Neural crest cell (in vitro differentiated cells): ENCODE measurements at regions not wholly inside any gene's neighbourhood (a gene's known extent, or its start where the extent isn't known, plus 50 kb on each side); places are given as distances from the start of the nearest gene placed in this dataset.

Experiments
- DNase-seq: peaks from one replicate; pipeline ENCODE4 v3.0.0; 2021; ENCODE audit warnings: low read depth, mixed read lengths, low spot score
- H3K27ac Mint-ChIP-seq: one replicate; pipeline ENCODE4 v1.8.0; 2021; ENCODE audit warnings: mild to moderate bottlenecking, mixed read lengths; ENCODE audit not compliant: unreplicated experiment
- H3K27me3 Mint-ChIP-seq: 2 replicates; pipeline ENCODE4 v1.8.0; 2021; ENCODE audit warnings: low read depth, mild to moderate bottlenecking, mixed read lengths
- H3K36me3 Mint-ChIP-seq: 2 replicates; pipeline ENCODE4 v1.8.0; 2021; ENCODE audit warnings: low read depth, mild to moderate bottlenecking, mixed read lengths
- H3K4me1 Mint-ChIP-seq: 2 replicates; pipeline ENCODE4 v1.8.0; 2021; ENCODE audit warnings: mixed read lengths
- H3K4me3 Mint-ChIP-seq: one replicate; pipeline ENCODE4 v1.8.0; 2021; ENCODE audit warnings: mild to moderate bottlenecking, mixed read lengths
- H3K9me3 Mint-ChIP-seq: 2 replicates; pipeline ENCODE4 v1.8.0; 2021; ENCODE audit warnings: mixed read lengths
- CTCF ChIP-seq: fragments of 200-600 bp; sonication (generic); conservative IDR thresholded peaks from 2 replicates; pipeline ENCODE4 v1.5.0; 2021; ENCODE audit warnings: antibody characterized with exemption, mild to moderate bottlenecking

DNA sequence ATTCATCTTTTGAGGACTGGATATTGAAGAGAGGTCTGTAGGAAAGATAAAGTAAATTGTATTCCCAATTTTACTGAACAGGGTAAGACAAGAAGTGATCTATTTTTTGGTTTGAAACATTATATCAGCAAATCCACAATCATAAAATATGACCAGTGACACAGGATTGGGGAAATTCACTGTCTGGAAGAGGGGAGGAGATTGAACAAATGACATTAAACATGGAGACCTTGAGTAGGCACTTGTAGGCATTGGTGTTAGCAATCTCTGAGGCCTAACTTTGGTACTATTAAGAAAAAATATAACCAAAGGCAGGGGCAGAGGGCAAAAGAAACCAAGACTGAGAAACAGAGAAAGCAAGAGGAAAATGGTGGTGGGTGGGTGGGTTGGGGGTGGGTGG is 132.6 kb upstream of the TMEM161B start:
- TF ChIP-seq CTCF = no peak
- DNase-seq = no peak
- Mint-ChIP-seq H3K9me3 (no peaks in the 10 kb centered on the region), H3K36me3 (no peaks in the 10 kb centered on the region), H3K4me3 (no peak overlapping the region), H3K4me1 (peaks cover 50% of the 10 kb centered on the region), H3K27me3 (peaks cover 7% of the 10 kb centered on the region), H3K27ac (no peak overlapping the region)

- no peak overlapping the region for H3K27ac Mint-ChIP-seq
- peak overlapping the region; percentile 55 for H3K4me3 Mint-ChIP-seq
- H3K27me3 Mint-ChIP-seq = peaks cover 7% of the 10 kb centered on the region
- no peaks in the 10 kb centered on the region for H3K9me3 Mint-ChIP-seq
- H3K4me1 Mint-ChIP-seq = peaks cover 67% of the 10 kb centered on the region
- H3K36me3 Mint-ChIP-seq = no peaks in the 10 kb centered on the region
- no peak for DNase-seq
- no peak for TF ChIP-seq CTCF
Observed at GRCh38 chr5:88399561-88399960, 130.9 kb upstream of the TMEM161B start.

GRCh38 chr5:88398316-88398715 is 129.7 kb upstream of the TMEM161B start:
- peaks cover 77% of the 10 kb centered on the region for H3K4me1 Mint-ChIP-seq
- H3K27me3 Mint-ChIP-seq = peaks cover 7% of the 10 kb centered on the region
- no peak for DNase-seq
- TF ChIP-seq CTCF = no peak
- H3K9me3 Mint-ChIP-seq = no peaks in the 10 kb centered on the region
- H3K4me3 Mint-ChIP-seq = peak overlapping the region; percentile 76
- H3K27ac Mint-ChIP-seq = peak overlapping the region; percentile 97
- H3K36me3 Mint-ChIP-seq = no peaks in the 10 kb centered on the region

- H3K4me3 Mint-ChIP-seq = peak overlapping the region; percentile 85
- peak; percentile 26 for DNase-seq
- peak overlapping the region; percentile 81 for H3K27ac Mint-ChIP-seq
- no peaks in the 10 kb centered on the region for H3K9me3 Mint-ChIP-seq
- H3K4me1 Mint-ChIP-seq = peaks cover 89% of the 10 kb centered on the region
- peaks cover 7% of the 10 kb centered on the region for H3K27me3 Mint-ChIP-seq
- no peak for TF ChIP-seq CTCF
- no peaks in the 10 kb centered on the region for H3K36me3 Mint-ChIP-seq
Observed at GRCh38 chr5:88396751-88397281, 128.2 kb upstream of the TMEM161B start.

- TF ChIP-seq CTCF = no peak
- H3K27me3 Mint-ChIP-seq = peaks cover 7% of the 10 kb centered on the region
- H3K4me3 Mint-ChIP-seq = peak overlapping the region; percentile 85
- DNase-seq = no peak
- peak overlapping the region; percentile 28 for H3K27ac Mint-ChIP-seq
- H3K4me1 Mint-ChIP-seq = peaks cover 86% of the 10 kb centered on the region
- no peaks in the 10 kb centered on the region for H3K9me3 Mint-ChIP-seq
- H3K36me3 Mint-ChIP-seq = no peaks in the 10 kb centered on the region
Observed at GRCh38 chr5:88396000-88396535, 127.4 kb upstream of the TMEM161B start.
